ENCODE measurements at regions not wholly inside any gene's neighbourhood (a gene's known extent, or its start where the extent isn't known, plus 50 kb on each side); places are given as distances from the start of the nearest gene placed in this dataset.

DNA sequence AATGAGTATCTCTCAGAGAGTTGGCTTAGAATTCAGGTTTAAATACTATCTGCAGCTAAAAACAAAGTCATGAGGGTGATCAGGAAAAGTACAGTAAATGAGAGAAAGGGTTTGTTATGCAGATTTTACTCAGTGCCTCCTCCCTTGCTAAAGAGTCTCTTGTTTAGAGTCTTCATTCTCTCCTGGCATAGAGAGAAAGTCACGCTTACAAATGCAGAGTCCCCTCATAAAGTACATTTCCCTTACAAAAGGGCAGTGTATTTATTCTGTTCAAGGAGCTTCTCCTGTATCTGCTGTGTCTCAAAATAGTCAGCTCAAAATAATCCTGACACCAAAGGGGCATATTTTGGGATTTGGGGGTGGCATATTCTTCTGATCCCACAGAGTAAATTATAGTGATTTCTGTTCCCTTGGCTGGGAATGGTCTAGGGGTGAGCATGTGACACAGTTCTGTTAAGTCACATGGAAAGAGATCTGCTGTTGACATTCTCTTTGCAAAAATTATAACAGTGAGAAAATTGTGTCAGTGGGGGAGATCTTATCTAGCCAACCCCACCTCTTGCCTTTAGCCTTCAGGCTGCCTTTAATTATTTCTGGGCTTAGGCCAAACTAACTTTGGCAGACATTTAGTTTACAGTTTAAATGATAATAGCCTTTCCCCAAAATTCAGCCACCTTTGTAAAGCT lies 102.9 kb downstream of the MTNR1B start (continued):
- TF ChIP-seq, protein P1, sequence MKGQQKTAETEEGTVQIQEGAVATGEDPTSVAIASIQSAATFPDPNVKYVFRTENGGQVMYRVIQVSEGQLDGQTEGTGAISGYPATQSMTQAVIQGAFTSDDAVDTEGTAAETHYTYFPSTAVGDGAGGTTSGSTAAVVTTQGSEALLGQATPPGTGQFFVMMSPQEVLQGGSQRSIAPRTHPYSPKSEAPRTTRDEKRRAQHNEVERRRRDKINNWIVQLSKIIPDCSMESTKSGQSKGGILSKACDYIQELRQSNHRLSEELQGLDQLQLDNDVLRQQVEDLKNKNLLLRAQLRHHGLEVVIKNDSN (IDR thresholded peaks at IDR 0.05; ENCODE audit: borderline replicate concordance, extremely low read length, insufficient read depth, low read depth, low read length): no peak
- no peak for TF ChIP-seq RBBP5 (conservative IDR thresholded peaks at IDR 0.05)

GRCh38 chr11:93073026-93073425 lies 103.6 kb downstream of the MTNR1B start:
- Histone ChIP-seq H3K4me1 (ENCODE audit: control insufficient read depth, insufficient read depth, low read length) (no peaks in the 10 kb centered on the region), H3K9ac (ENCODE audit: control insufficient read depth, insufficient read depth, low read length) (no peak overlapping the region), H4K20me1 (ENCODE audit: control insufficient read depth, insufficient read depth) (no peaks in the 10 kb centered on the region), H3K79me2 (ENCODE audit: control insufficient read depth, insufficient read depth, low read length) (no peaks in the 10 kb centered on the region), H3K4me2 (ENCODE audit: control insufficient read depth, insufficient read depth) (no peak overlapping the region), H3K36me3 (ENCODE audit: control insufficient read depth in 2 of 2, insufficient read depth in 2 of 2, low read length in 1 of 2) (no peaks in the 10 kb centered on the region), H2AFZ (ENCODE audit: control insufficient read depth, low read depth, low read length) (no peak overlapping the region), H3K9me3 (replicated peaks; ENCODE audit: control insufficient read depth, insufficient read depth, low read length) (no peaks in the 10 kb centered on the region), H3K27me3 (replicated peaks in 1 of 2; ENCODE audit: control insufficient read depth in 2 of 2, insufficient read depth in 2 of 2, low read length in 1 of 2) (no peaks in the 10 kb centered on the region), H3K4me3 (no peak overlapping the region), H3K27ac (ENCODE audit: control insufficient read depth, insufficient read depth) (no peak overlapping the region)
- in situ Hi-C loops (cut with MboI) (no loop called here), intact Hi-C loops (cut with micrococcal nuclease; ENCODE audit: unreplicated experiment) (no loop called here)
- DNase-seq (ENCODE audit: low read depth, low spot score) (no peak), FAIRE-seq (no peak), ATAC-seq (no peak)
- RAD21 ChIA-PET (ENCODE audit: unreplicated experiment): no interaction called here
- TF ChIP-seq NR2C1 (IDR thresholded peaks at IDR 0.05) (no peak), ESRRA (IDR thresholded peaks at IDR 0.05; ENCODE audit: low read length) (no peak), TAF1 (IDR thresholded peaks at IDR 0.05; ENCODE audit: borderline replicate concordance, low read depth, low read length) (no peak), EZH2 (IDR thresholded peaks at IDR 0.05; ENCODE audit: borderline replicate concordance, control insufficient read depth, low read depth, low read length) (no peak), TCF12 (IDR thresholded peaks at IDR 0.05; ENCODE audit: low read depth, low read length) (no peak), ZNF384 (IDR thresholded peaks at IDR 0.05; ENCODE audit: borderline replicate concordance, low read depth, low read length) (no peak)
- CTCF ChIA-PET: interaction anchor here (1.2 kb wide), 1 partner anchor 131 kb away, joined by 3 read pairs; no protein-coding TSS in a partner anchor
- POLR2A ChIA-PET: interaction anchor here (0.5 kb wide), 1 partner anchor 12 kb away, joined by 4 read pairs; no protein-coding TSS in a partner anchor
- BruUV-seq (replicated peaks): no TSS peak
- 47% methylated on average over 3 of the region's 3 CpGs for WGBS (ENCODE audit: insufficient coverage, insufficient replicate concordance, low lambda C conversion rate, missing lambda C conversion rate)
- SMC1A ChIA-PET (ENCODE audit: uncharacterized antibody, unreplicated experiment): no interaction called here

All from GM12878 (cell line).